Tibial nerve (tissue), 4 donors: ENCODE measurements at regions not wholly inside any gene's neighbourhood (a gene's known extent, or its start where the extent isn't known, plus 50 kb on each side); places are given as distances from the start of the nearest gene placed in this dataset.

ENCODE experiments used
- DNase-seq, 2 donors: peaks; one replicate each; pipeline ENCODE4 v3.0.0-alpha.2; 2019; ENCODE audit warnings: low spot score in 2 of 2
- H3K27ac ChIP-seq, 4 donors: fragments of 200-600 bp; sonication (generic) in 3 of 4; one replicate each; pipeline ENCODE4 v1.5.1; 2017 to 2019; ENCODE audit warnings: mild to moderate bottlenecking in 1 of 4
- H3K27me3 ChIP-seq, 2 donors: fragments of 200-600 bp; sonication (generic) in 1 of 2; one replicate each; pipeline versions ENCODE4 v1.5.1 to v1.6.0; 2017 to 2019
- H3K36me3 ChIP-seq, 3 donors: fragments of 200-600 bp; sonication (generic); one replicate each; pipeline ENCODE4 v1.5.1; 2018 to 2019
- H3K4me1 ChIP-seq, 4 donors: fragments of 200-600 bp; sonication (generic) in 3 of 4; one replicate each; pipeline ENCODE4 v1.5.1; 2017 to 2019
- H3K4me3 ChIP-seq, 4 donors: fragments of 200-600 bp; sonication (generic) in 3 of 4; one replicate each; pipeline ENCODE4 v1.5.1; 2017 to 2019; ENCODE audit warnings: mild to moderate bottlenecking in 1 of 4, moderate library complexity in 1 of 4
- H3K9me3 ChIP-seq, 4 donors: fragments of 200-600 bp; sonication (generic) in 3 of 4; one replicate each; pipeline ENCODE4 v1.5.1; 2017 to 2019
- EP300 ChIP-seq, 2 donors: sonication (generic); formaldehyde crosslinking; IDR thresholded peaks; one replicate each; pipeline ENCODE4 v1.6.1; 2017; ENCODE audit warnings: antibody characterized with exemption in 2 of 2, mild to moderate bottlenecking in 1 of 2
- POLR2A ChIP-seq, 2 donors: fragments of 450-650 bp; IDR thresholded peaks; one replicate each; pipeline ENCODE4 v1.6.1; 2017; ENCODE audit warnings: antibody characterized with exemption in 2 of 2, mild to moderate bottlenecking in 2 of 2, moderate library complexity in 2 of 2
- WGBS, 2 donors: methylation state at CpG; one replicate each; pipeline ENCODE4 v1.1.5; 2018; 5-methylcytosine and 5-hydroxymethylcytosine counted together
- TF ChIP-seq, protein P1 (sequence below), 5 experiments: fragments of 200-600 bp in 3 of 5; fragments of 450-650 bp in 2 of 5; sonication (generic) in 3 of 5; IDR thresholded peaks; one replicate each; pipeline ENCODE4 v1.5.1; 2016 to 2019; ENCODE audit warnings: antibody characterized with exemption in 5 of 5, mild to moderate bottlenecking in 3 of 5, moderate library complexity in 2 of 5

DNA sequence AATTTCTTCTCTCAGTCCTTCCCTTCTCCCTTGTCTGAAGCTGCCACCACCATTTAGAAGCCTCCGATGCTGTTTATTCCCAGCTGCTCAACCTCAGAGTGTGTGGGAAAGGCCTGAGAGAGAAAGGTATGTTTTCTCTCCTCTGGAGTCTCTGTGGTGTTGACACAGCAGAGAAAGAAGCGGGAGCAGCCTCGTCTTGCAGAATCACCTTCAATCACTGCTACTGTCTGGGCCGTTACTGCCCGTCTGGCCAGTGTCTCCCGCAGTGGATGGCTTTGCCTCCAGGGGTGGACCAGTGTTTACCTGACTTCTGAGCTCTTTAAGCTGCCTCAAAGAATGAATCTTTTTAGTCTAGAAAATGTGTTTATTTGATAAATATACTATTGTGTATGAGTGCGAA, 148.9 kb upstream of the FAM47C start:
- Histone ChIP-seq H3K27ac (no peak overlapping the region), H3K4me3 (no peak overlapping the region), H3K4me1 (no peaks in the 10 kb centered on the region), H3K9me3 (no peaks in the 10 kb centered on the region), H3K27me3 (peaks cover 0 to 7% of the 10 kb centered on the region in 2 donors), H3K36me3 (no peaks in the 10 kb centered on the region)
- TF ChIP-seq, protein P1, sequence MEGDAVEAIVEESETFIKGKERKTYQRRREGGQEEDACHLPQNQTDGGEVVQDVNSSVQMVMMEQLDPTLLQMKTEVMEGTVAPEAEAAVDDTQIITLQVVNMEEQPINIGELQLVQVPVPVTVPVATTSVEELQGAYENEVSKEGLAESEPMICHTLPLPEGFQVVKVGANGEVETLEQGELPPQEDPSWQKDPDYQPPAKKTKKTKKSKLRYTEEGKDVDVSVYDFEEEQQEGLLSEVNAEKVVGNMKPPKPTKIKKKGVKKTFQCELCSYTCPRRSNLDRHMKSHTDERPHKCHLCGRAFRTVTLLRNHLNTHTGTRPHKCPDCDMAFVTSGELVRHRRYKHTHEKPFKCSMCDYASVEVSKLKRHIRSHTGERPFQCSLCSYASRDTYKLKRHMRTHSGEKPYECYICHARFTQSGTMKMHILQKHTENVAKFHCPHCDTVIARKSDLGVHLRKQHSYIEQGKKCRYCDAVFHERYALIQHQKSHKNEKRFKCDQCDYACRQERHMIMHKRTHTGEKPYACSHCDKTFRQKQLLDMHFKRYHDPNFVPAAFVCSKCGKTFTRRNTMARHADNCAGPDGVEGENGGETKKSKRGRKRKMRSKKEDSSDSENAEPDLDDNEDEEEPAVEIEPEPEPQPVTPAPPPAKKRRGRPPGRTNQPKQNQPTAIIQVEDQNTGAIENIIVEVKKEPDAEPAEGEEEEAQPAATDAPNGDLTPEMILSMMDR (IDR thresholded peaks at IDR 0.05), result no peak
- no peak for TF ChIP-seq EP300 (IDR thresholded peaks at IDR 0.05)
- TF ChIP-seq POLR2A (IDR thresholded peaks at IDR 0.05), result no peak
- 70 to 71% methylated on average over 7 of the region's 7 CpGs for WGBS, 2 donors
- DNase-seq, result no peak

DNA sequence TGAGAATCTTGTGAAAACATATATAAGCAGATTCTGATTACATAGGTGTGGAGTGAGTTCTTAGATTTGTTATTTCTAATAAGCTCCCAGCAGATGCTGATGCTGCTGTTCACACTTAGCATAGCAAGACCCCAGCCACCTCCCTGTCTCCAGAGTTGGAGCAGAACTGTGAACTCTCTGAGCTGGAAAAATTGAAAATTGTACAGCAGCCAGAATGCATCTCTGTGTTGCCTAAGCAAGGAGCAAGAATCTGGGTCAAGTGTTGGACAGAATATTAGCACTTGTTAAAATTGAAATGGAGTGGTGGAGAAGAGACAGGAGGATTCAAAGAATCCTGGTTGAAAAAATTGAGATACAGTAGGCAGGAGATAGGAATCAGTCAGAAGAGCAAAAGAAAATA, 146.6 kb upstream of the FAM47C start:
- H3K27me3 ChIP-seq, result peaks cover 0 to 14% of the 10 kb centered on the region in 2 donors

DNA sequence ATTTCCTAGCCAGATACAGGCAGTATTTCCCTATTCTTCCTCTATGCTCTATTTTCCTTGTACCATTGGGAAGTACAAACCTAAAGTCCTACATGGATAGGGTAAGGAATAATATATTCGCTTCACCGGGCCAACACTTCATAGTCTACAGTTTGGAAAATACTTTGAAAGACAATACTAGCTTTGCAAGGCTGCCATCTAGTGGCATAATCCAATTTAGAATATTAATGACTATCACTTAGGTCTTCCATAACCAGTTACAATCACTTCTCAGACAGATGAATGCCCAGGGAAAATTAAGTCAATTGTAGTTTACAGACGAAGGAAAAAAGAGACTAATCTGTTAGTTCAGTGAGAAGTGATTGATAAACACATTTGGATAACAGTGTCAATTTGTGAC, 141.0 kb upstream of the FAM47C start:
- no peaks in the 10 kb centered on the region for H3K4me1 ChIP-seq
- 7 to 15% methylated on average over 3 of the region's 3 CpGs for WGBS, 2 donors
- no peak overlapping the region for H3K4me3 ChIP-seq
- peak in 1 of 2 donors; percentile 16 for DNase-seq
- TF ChIP-seq, protein P1 (IDR thresholded peaks at IDR 0.05), result peak in 4 of 5 experiments; percentile 23 to 57 (median 40)
- no peak for TF ChIP-seq POLR2A (IDR thresholded peaks at IDR 0.05)
- TF ChIP-seq EP300 (IDR thresholded peaks at IDR 0.05), result no peak
- no peaks in the 10 kb centered on the region for H3K36me3 ChIP-seq
- H3K27me3 ChIP-seq, result peaks cover 0 to 24% of the 10 kb centered on the region in 2 donors
- H3K9me3 ChIP-seq, result no peaks in the 10 kb centered on the region
- no peak overlapping the region for H3K27ac ChIP-seq

More for the DNA sequence above, 146.6 kb upstream of the FAM47C start:
- no peak overlapping the region for H3K4me3 ChIP-seq
- no peaks in the 10 kb centered on the region for H3K4me1 ChIP-seq
- TF ChIP-seq EP300 (IDR thresholded peaks at IDR 0.05), result no peak
- no peaks in the 10 kb centered on the region for H3K36me3 ChIP-seq
- no peaks in the 10 kb centered on the region for H3K9me3 ChIP-seq
- no peak overlapping the region for H3K27ac ChIP-seq
- no peak for DNase-seq

DNA sequence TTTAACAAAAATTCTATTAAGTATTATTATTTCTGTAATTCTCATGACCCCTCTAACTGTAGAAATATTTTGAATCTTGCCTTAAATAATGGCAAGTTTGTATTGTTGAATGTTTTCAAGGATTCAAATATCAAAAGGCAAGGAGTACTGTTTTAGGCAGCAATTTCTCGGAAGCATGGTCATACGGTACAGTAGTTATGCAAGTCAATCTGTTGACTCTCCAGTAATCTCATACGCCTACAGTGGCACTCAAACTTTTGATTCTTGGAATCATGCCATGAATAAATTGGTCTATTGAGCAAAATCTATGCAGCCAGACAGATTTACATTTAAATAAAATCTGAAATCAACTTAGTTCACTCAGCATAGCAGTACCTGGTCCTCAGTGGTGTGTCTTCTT, 139.6 kb upstream of the FAM47C start:
- H3K4me1 ChIP-seq, result no peaks in the 10 kb centered on the region
- H3K36me3 ChIP-seq, result no peaks in the 10 kb centered on the region
- H3K27me3 ChIP-seq, result peaks cover 0 to 24% of the 10 kb centered on the region in 2 donors
- DNase-seq, result no peak
- TF ChIP-seq POLR2A (IDR thresholded peaks at IDR 0.05) (no peak), EP300 (IDR thresholded peaks at IDR 0.05) (no peak)
- H3K27ac ChIP-seq, result no peak overlapping the region
- 48 to 49% methylated on average over 3 of the region's 3 CpGs for WGBS, 2 donors
- no peaks in the 10 kb centered on the region for H3K9me3 ChIP-seq
- H3K4me3 ChIP-seq, result no peak overlapping the region

DNA sequence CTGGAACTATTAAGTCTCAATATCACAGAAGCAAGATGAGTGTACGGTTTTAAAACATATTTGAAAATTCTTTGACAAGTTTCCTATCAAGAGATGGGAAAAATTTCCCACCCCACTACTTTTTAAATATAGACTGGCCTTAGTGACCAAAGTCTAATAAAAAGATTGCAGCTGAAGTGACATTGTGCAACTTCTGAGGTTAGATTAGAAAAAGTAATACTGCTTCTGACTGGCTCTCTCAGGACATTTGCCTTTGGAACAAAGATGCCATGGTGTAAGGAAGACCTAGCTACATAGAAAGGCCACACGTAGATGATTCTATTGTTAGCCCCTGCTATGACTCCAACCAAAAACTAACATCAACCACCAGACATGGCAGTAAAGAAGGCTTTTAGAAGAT, 138.7 kb upstream of the FAM47C start:
- no peaks in the 10 kb centered on the region for H3K36me3 ChIP-seq
- TF ChIP-seq POLR2A (IDR thresholded peaks at IDR 0.05) (no peak), EP300 (IDR thresholded peaks at IDR 0.05) (no peak)
- TF ChIP-seq, protein P1 (IDR thresholded peaks at IDR 0.05), result no peak
- WGBS, 2 donors, result 52 to 70% methylated on average over 2 of the region's 2 CpGs
- no peak overlapping the region for H3K4me3 ChIP-seq
- peaks cover 0 to 24% of the 10 kb centered on the region in 2 donors for H3K27me3 ChIP-seq
- H3K27ac ChIP-seq, result no peak overlapping the region
- no peaks in the 10 kb centered on the region for H3K9me3 ChIP-seq
- DNase-seq, result no peak
- no peaks in the 10 kb centered on the region for H3K4me1 ChIP-seq

DNA sequence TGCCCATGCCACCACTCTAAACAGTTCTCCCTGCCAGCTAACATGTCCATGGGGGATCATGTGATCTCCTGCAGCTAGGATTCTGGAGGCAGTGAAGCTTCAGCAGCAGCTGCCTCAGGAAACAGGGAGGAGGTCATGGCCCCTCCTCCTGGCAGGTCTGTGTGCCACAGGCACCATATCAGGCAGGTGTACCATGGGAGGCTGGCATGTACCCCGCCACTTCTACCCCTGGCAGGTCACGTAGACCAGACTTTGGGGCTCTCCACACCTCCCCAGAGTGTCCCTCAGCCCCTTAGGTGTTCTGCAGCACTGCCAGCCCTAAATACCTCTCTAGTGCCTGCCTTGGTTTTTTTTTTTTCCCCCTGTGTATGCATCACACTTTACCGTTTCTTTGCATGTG, 110.5 kb upstream of the FAM47C start:
- Histone ChIP-seq H3K4me1 (no peaks in the 10 kb centered on the region), H3K9me3 (no peaks in the 10 kb centered on the region), H3K27me3 (no peaks in the 10 kb centered on the region), H3K36me3 (no peaks in the 10 kb centered on the region), H3K27ac (no peak overlapping the region), H3K4me3 (no peak overlapping the region)
- WGBS, 2 donors, result 79 to 100% methylated on average over 3 of the region's 3 CpGs
- TF ChIP-seq POLR2A (IDR thresholded peaks at IDR 0.05) (no peak), EP300 (IDR thresholded peaks at IDR 0.05) (no peak)
- TF ChIP-seq, protein P1 (IDR thresholded peaks at IDR 0.05), result no peak
- no peak for DNase-seq
